ENCODE measurements at regions not wholly inside any gene's neighbourhood (a gene's known extent, or its start where the extent isn't known, plus 50 kb on each side); places are given as distances from the start of the nearest gene placed in this dataset.

GRCh38 chr13:54489359-54489758, 1460.7 kb downstream of the OLFM4 start:
- TF ChIP-seq ZNF423 (CRISPR knock-in tag; IDR thresholded peaks at IDR 0.05) (no peak), NFE2L1 (CRISPR knock-in tag; IDR thresholded peaks at IDR 0.05) (no peak), ZNF671 (CRISPR knock-in tag; IDR thresholded peaks at IDR 0.05) (no peak), PRDM15 (CRISPR knock-in tag; IDR thresholded peaks at IDR 0.05) (no peak), IRF2 (CRISPR knock-in tag; IDR thresholded peaks at IDR 0.05; ENCODE audit: borderline replicate concordance, low read depth) (no peak)
- TF ChIP-seq, protein P1, sequence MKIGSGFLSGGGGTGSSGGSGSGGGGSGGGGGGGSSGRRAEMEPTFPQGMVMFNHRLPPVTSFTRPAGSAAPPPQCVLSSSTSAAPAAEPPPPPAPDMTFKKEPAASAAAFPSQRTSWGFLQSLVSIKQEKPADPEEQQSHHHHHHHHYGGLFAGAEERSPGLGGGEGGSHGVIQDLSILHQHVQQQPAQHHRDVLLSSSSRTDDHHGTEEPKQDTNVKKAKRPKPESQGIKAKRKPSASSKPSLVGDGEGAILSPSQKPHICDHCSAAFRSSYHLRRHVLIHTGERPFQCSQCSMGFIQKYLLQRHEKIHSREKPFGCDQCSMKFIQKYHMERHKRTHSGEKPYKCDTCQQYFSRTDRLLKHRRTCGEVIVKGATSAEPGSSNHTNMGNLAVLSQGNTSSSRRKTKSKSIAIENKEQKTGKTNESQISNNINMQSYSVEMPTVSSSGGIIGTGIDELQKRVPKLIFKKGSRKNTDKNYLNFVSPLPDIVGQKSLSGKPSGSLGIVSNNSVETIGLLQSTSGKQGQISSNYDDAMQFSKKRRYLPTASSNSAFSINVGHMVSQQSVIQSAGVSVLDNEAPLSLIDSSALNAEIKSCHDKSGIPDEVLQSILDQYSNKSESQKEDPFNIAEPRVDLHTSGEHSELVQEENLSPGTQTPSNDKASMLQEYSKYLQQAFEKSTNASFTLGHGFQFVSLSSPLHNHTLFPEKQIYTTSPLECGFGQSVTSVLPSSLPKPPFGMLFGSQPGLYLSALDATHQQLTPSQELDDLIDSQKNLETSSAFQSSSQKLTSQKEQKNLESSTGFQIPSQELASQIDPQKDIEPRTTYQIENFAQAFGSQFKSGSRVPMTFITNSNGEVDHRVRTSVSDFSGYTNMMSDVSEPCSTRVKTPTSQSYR (CRISPR knock-in tag; IDR thresholded peaks at IDR 0.05): no peak
- TF ChIP-seq, protein P2, sequence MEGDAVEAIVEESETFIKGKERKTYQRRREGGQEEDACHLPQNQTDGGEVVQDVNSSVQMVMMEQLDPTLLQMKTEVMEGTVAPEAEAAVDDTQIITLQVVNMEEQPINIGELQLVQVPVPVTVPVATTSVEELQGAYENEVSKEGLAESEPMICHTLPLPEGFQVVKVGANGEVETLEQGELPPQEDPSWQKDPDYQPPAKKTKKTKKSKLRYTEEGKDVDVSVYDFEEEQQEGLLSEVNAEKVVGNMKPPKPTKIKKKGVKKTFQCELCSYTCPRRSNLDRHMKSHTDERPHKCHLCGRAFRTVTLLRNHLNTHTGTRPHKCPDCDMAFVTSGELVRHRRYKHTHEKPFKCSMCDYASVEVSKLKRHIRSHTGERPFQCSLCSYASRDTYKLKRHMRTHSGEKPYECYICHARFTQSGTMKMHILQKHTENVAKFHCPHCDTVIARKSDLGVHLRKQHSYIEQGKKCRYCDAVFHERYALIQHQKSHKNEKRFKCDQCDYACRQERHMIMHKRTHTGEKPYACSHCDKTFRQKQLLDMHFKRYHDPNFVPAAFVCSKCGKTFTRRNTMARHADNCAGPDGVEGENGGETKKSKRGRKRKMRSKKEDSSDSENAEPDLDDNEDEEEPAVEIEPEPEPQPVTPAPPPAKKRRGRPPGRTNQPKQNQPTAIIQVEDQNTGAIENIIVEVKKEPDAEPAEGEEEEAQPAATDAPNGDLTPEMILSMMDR (IDR thresholded peaks at IDR 0.05): no peak
- TF ChIP-seq, protein P3, sequence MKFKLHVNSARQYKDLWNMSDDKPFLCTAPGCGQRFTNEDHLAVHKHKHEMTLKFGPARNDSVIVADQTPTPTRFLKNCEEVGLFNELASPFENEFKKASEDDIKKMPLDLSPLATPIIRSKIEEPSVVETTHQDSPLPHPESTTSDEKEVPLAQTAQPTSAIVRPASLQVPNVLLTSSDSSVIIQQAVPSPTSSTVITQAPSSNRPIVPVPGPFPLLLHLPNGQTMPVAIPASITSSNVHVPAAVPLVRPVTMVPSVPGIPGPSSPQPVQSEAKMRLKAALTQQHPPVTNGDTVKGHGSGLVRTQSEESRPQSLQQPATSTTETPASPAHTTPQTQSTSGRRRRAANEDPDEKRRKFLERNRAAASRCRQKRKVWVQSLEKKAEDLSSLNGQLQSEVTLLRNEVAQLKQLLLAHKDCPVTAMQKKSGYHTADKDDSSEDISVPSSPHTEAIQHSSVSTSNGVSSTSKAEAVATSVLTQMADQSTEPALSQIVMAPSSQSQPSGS (CRISPR knock-in tag; IDR thresholded peaks at IDR 0.05; ENCODE audit: borderline replicate concordance, low read depth): no peak
